GM06990 (cell line): ENCODE measurements at regions not wholly inside any gene's neighbourhood (a gene's known extent, or its start where the extent isn't known, plus 50 kb on each side); places are given as distances from the start of the nearest gene placed in this dataset.
"Not testable (repeated sequence)": the region's sequence is repeated elsewhere in the genome, so short reads cannot be mapped to it uniquely, and the experiment has no call there.

Source experiments
- DNase-seq: peaks from one replicate; pipeline ENCODE4 v3.0.0-alpha.2; 2011; ENCODE audit not compliant: insufficient read length; ENCODE audit errors: extremely low read depth
- H3K27me3 ChIP-seq: replicated peaks from 2 replicates; pipeline ENCODE4 v1.6.0; 2011; ENCODE audit warnings: low read length; ENCODE audit not compliant: control insufficient read depth, insufficient read depth
- H3K36me3 ChIP-seq: 2 replicates; pipeline ENCODE4 v1.5.1; 2011; ENCODE audit warnings: low read length; ENCODE audit not compliant: control insufficient read depth, insufficient read depth
- H3K4me3 ChIP-seq: replicated peaks from 2 replicates; pipeline ENCODE4 v1.5.1; 2011; ENCODE audit warnings: low read depth, mild to moderate bottlenecking, control low read depth, low read length
- CTCF ChIP-seq: IDR thresholded peaks from 2 replicates; pipeline ENCODE4 v1.5.1; 2011; ENCODE audit warnings: low read length, control low read depth, mild to moderate bottlenecking, inconsistent platforms; ENCODE audit not compliant: insufficient read depth, poor library complexity, severe bottlenecking

- H3K4me3 ChIP-seq, H3K36me3 ChIP-seq, H3K27me3 ChIP-seq, DNase-seq: not testable (repeated sequence)
Observed at GRCh38 chr13:86253497-86253896, 454.3 kb upstream of the SLITRK6 start.

- not testable (repeated sequence) for H3K36me3 ChIP-seq, H3K4me3 ChIP-seq, DNase-seq, H3K27me3 ChIP-seq
Observed at GRCh38 chr13:86255820-86256219, 456.6 kb upstream of the SLITRK6 start.

GRCh38 chr13:86269511-86269910 lies 470.3 kb upstream of the SLITRK6 start:
- Histone ChIP-seq H3K4me3 (no peak overlapping the region), H3K27me3 (no peaks in the 10 kb centered on the region), H3K36me3 (no peaks in the 10 kb centered on the region)
- TF ChIP-seq CTCF = no peak
- DNase-seq = no peak

- no peak overlapping the region for H3K4me3 ChIP-seq
- TF ChIP-seq CTCF = no peak
- no peaks in the 10 kb centered on the region for H3K36me3 ChIP-seq
- DNase-seq = no peak
- H3K27me3 ChIP-seq = no peaks in the 10 kb centered on the region
Observed at GRCh38 chr13:86282442-86282841, 483.2 kb upstream of the SLITRK6 start.

- H3K4me3 ChIP-seq = no peak overlapping the region
- no peak for DNase-seq
Observed at GRCh38 chr13:86283031-86283430, 483.8 kb upstream of the SLITRK6 start.

GRCh38 chr13:86298725-86299124 lies 499.5 kb upstream of the SLITRK6 start:
- no peak for TF ChIP-seq CTCF
- no peaks in the 10 kb centered on the region for H3K36me3 ChIP-seq
- DNase-seq = no peak
- no peak overlapping the region for H3K4me3 ChIP-seq
- H3K27me3 ChIP-seq = no peaks in the 10 kb centered on the region

More at GRCh38 chr13:86283031-86283430, 483.8 kb upstream of the SLITRK6 start:
- Histone ChIP-seq H3K27me3 (no peaks in the 10 kb centered on the region), H3K36me3 (no peaks in the 10 kb centered on the region)
- no peak for TF ChIP-seq CTCF

- no peak overlapping the region for H3K4me3 ChIP-seq
- TF ChIP-seq CTCF = no peak
- no peaks in the 10 kb centered on the region for H3K36me3 ChIP-seq
- H3K27me3 ChIP-seq = no peaks in the 10 kb centered on the region
- DNase-seq = no peak
Observed at GRCh38 chr13:86299128-86299527, 499.9 kb upstream of the SLITRK6 start.
